ENCODE measurements at regions not wholly inside any gene's neighbourhood (a gene's known extent, or its start where the extent isn't known, plus 50 kb on each side); places are given as distances from the start of the nearest gene placed in this dataset.
A peak's percentile ranks its signal among the peaks of the same experiment; 100 is the strongest.

DNA sequence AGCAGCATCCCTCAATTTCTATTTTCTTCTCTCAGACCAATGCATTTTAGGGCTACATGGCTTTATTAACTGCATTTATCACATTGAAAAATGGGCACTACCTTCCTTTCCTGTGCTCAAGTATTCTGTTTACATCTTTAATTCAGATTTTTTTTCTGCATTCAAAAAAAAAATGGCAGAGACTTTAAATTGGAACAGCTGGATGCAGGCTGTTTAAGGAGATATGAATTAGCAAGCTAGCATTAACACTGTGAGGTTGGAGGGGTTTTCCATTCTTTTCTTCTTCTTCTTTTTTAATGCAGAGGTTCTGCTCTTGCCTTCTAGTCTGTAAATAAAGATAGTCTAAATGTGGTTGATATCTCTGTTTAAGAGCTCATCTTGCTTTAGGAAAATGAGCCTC lies 242.9 kb upstream of the RBFOX1 start:
- Histone ChIP-seq H3K9me3 (no peaks in the 10 kb centered on the region), H3K27ac (no peak overlapping the region), H3K4me1 (no peaks in the 10 kb centered on the region), H3K36me3 (no peaks in the 10 kb centered on the region), H3K4me3 (no peak overlapping the region), H3K27me3 (no peaks in the 10 kb centered on the region), H3K9ac (ENCODE audit: low read depth in 2 of 2, low read length in 2 of 2) (no peak overlapping the region)
- no peak for DNase-seq
- intact Hi-C loops (cut with DNase I): no loop called here
- TF ChIP-seq, protein P1, sequence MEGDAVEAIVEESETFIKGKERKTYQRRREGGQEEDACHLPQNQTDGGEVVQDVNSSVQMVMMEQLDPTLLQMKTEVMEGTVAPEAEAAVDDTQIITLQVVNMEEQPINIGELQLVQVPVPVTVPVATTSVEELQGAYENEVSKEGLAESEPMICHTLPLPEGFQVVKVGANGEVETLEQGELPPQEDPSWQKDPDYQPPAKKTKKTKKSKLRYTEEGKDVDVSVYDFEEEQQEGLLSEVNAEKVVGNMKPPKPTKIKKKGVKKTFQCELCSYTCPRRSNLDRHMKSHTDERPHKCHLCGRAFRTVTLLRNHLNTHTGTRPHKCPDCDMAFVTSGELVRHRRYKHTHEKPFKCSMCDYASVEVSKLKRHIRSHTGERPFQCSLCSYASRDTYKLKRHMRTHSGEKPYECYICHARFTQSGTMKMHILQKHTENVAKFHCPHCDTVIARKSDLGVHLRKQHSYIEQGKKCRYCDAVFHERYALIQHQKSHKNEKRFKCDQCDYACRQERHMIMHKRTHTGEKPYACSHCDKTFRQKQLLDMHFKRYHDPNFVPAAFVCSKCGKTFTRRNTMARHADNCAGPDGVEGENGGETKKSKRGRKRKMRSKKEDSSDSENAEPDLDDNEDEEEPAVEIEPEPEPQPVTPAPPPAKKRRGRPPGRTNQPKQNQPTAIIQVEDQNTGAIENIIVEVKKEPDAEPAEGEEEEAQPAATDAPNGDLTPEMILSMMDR (IDR thresholded peaks at IDR 0.05): no peak

DNA sequence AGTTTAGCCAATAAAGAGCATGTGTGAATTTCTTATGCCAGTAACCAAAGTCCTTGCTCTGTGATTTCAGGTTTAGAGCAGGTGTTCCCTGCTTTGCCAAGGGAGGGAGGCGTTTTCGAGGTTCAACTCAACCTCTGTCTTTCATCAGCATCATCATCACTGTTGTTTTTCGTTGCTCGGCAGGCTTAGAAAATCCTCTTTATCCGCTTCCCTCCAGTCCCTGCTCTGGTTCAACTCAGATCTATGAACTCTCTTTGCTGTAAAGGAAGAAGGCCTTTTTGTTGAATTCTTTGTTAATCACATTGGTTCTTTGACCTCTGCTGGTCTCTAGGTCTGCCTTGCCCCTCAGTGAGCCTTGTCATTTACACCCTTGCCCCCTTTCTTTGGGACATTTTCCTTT lies 243.9 kb upstream of the RBFOX1 start:
- H3K9ac ChIP-seq (ENCODE audit: low read depth in 2 of 2, low read length in 2 of 2): no peak overlapping the region
- H3K4me3 ChIP-seq: no peak overlapping the region
- H3K36me3 ChIP-seq: no peaks in the 10 kb centered on the region
- no peaks in the 10 kb centered on the region for H3K4me1 ChIP-seq
- intact Hi-C loops (cut with DNase I): no loop called here
- no peaks in the 10 kb centered on the region for H3K27me3 ChIP-seq
- TF ChIP-seq, protein P1 (IDR thresholded peaks at IDR 0.05): no peak
- no peak overlapping the region for H3K27ac ChIP-seq
- H3K9me3 ChIP-seq: no peaks in the 10 kb centered on the region
- no peak for DNase-seq

DNA sequence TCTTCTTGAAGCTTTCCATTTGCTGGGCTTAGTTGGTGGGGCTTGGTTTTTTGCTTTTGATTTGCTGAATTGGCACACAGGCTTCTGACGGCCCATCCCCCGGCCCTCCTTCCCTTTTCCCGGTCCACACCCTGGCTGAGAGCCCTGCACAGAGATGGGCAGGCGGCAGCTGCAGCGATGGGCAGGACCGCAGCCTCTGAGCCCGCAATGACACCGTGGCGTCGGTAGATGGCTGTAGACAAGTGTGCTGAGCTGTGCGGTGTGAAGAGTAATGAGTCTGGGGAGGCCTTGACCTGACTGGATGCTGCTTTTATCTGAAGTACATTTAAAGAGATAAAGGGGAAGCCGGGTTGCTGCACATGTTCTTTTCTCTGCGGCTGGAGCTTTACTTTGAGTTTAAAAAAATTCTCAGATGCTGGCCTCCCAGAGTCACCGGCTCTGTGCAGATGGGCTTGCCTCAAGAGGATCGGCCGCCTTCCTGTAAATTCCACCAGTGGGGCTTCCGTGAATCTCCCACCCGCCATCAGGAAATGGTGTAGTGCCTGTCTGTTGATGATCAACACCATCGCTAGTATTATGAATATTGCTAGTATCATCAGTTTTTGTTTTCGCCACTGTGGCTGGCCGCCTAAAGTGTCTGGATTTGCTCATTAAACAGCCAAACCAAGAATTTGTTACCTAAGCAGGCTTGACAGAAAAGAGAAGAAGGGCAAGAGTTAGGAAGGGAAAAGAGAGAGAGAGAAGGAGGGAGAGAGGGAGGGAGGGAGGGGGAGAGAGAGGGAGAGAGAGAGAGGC lies 245.6 kb upstream of the RBFOX1 start:
- TF ChIP-seq, protein P1 (IDR thresholded peaks at IDR 0.05): no peak
- H3K9ac ChIP-seq (ENCODE audit: low read depth in 2 of 2, low read length in 2 of 2): no peak overlapping the region
- no peaks in the 10 kb centered on the region for H3K27me3 ChIP-seq
- H3K27ac ChIP-seq: no peak overlapping the region
- DNase-seq: peak; percentile 18
- H3K36me3 ChIP-seq: no peaks in the 10 kb centered on the region
- intact Hi-C loops (cut with DNase I): no loop called here
- no peaks in the 10 kb centered on the region for H3K4me1 ChIP-seq
- H3K9me3 ChIP-seq: no peaks in the 10 kb centered on the region
- H3K4me3 ChIP-seq: no peak overlapping the region

DNA sequence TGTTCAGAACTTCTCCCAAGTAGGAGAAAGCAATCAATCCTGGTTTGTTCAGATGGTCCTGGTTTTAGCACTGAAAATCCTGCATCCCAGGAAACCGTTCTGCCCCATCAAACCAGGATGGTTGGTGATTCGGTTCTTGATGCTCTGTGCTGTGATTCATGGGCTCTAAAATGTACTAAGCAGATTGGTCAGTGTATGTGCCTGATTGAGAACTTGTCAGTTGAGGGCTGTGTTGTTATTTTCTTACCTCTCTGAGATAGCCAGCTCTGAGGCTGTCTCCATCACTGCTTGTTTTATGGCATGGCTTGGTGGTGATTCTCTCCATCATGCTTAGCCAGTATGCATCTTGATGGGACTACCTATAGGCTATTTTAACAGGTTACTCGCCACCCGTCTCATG lies 246.9 kb upstream of the RBFOX1 start:
- intact Hi-C loops (cut with DNase I): no loop called here
- Histone ChIP-seq H3K9ac (ENCODE audit: low read depth in 2 of 2, low read length in 2 of 2) (no peak overlapping the region), H3K36me3 (no peaks in the 10 kb centered on the region), H3K4me3 (no peak overlapping the region), H3K4me1 (no peaks in the 10 kb centered on the region), H3K9me3 (no peaks in the 10 kb centered on the region), H3K27ac (no peak overlapping the region), H3K27me3 (no peaks in the 10 kb centered on the region)
- TF ChIP-seq, protein P1 (IDR thresholded peaks at IDR 0.05): no peak
- DNase-seq: no peak

DNA sequence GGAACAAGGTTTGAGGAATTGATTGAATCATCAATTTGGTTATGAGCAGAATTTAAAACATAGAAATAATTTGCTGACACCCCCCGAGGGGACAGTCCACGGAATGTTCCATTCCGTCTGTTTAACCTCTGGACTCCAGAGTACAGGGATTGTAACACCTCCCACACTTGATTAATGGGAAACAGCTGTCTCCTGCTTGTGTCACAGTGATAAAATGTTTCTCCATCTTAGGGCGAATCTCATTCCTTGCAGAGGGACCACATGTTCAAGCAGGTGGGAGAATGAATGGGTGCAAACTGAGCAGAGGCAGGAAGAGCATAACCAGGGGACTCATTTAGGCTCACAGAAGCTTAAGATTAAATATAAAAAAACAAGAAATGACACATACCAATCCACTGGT lies 249.5 kb upstream of the RBFOX1 start:
- Histone ChIP-seq H3K27me3 (no peaks in the 10 kb centered on the region), H3K4me1 (no peaks in the 10 kb centered on the region), H3K4me3 (no peak overlapping the region), H3K27ac (no peak overlapping the region), H3K36me3 (no peaks in the 10 kb centered on the region), H3K9ac (ENCODE audit: low read depth in 2 of 2, low read length in 2 of 2) (no peak overlapping the region), H3K9me3 (no peaks in the 10 kb centered on the region)
- intact Hi-C loops (cut with DNase I): no loop called here
- no peak for DNase-seq
- TF ChIP-seq, protein P1 (IDR thresholded peaks at IDR 0.05): no peak

All from colonic mucosa (tissue), 4 donors.